Hepatocyte (in vitro differentiated cells): ENCODE measurements at regions not wholly inside any gene's neighbourhood (a gene's known extent, or its start where the extent isn't known, plus 50 kb on each side); places are given as distances from the start of the nearest gene placed in this dataset.
"Not testable (repeated sequence)": the region's sequence is repeated elsewhere in the genome, so short reads cannot be mapped to it uniquely, and the experiment has no call there.

Source experiments
- EZH2 ChIP-seq: fragments of 200-600 bp; sonication (generic); IDR thresholded peaks from 2 replicates; pipeline ENCODE4 v1.6.1; 2016; ENCODE audit warnings: antibody characterized with exemption, mild to moderate bottlenecking, borderline replicate concordance
- TF ChIP-seq, protein P1 (sequence below): fragments of 200-600 bp; sonication (generic); IDR thresholded peaks from 2 replicates; pipeline ENCODE4 v1.5.1; 2016; ENCODE audit warnings: antibody characterized with exemption, mild to moderate bottlenecking; ENCODE audit not compliant: poor library complexity

DNA sequence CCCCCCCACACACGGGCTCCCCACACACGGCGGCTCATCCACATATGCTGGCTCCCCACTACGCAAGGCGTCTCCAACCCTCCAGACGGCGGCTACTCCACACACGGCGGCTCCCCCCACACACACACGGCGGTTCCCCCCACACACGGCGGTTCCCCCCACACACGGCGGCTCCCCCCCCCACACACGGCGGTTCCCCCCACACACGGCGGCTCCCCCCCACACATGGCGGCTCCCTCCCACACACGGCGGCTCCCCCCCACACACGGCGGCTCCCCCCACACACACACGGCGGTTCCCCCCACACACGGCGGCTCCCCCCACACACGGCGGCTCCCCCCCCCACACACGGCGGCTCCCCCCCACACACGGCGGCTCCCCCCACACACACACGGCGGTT lies 97.1 kb downstream of the TTLL2 start:
- TF ChIP-seq, protein P1, sequence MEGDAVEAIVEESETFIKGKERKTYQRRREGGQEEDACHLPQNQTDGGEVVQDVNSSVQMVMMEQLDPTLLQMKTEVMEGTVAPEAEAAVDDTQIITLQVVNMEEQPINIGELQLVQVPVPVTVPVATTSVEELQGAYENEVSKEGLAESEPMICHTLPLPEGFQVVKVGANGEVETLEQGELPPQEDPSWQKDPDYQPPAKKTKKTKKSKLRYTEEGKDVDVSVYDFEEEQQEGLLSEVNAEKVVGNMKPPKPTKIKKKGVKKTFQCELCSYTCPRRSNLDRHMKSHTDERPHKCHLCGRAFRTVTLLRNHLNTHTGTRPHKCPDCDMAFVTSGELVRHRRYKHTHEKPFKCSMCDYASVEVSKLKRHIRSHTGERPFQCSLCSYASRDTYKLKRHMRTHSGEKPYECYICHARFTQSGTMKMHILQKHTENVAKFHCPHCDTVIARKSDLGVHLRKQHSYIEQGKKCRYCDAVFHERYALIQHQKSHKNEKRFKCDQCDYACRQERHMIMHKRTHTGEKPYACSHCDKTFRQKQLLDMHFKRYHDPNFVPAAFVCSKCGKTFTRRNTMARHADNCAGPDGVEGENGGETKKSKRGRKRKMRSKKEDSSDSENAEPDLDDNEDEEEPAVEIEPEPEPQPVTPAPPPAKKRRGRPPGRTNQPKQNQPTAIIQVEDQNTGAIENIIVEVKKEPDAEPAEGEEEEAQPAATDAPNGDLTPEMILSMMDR = not testable (repeated sequence)
- TF ChIP-seq EZH2 = not testable (repeated sequence)
